GM23338 (cell line): ENCODE measurements at regions not wholly inside any gene's neighbourhood (a gene's known extent, or its start where the extent isn't known, plus 50 kb on each side); places are given as distances from the start of the nearest gene placed in this dataset.

Experiments used
- ATAC-seq: fragments of 200-7000 bp; cut with Tn5 transposase; 3 replicates; pipeline ENCODE4 v1.9.1; 2020
- DNase-seq: peaks from one replicate; pipeline ENCODE4 v3.0.0-alpha.2; 2015; ENCODE audit warnings: low spot score
- H2AFZ ChIP-seq: fragments of 200-600 bp; sonication (generic); 2 replicates; pipeline ENCODE4 v1.8.0; 2016; ENCODE audit warnings: antibody characterized with exemption, mild to moderate bottlenecking, moderate library complexity
- H3F3A ChIP-seq: fragments of 200-600 bp; sonication (generic); replicated peaks from 2 replicates; pipeline ENCODE4 v1.8.0; 2017; ENCODE audit warnings: antibody characterized with exemption, mixed run types, low read depth
- H3K27ac ChIP-seq: fragments of 200-600 bp; sonication (generic); 2 replicates; pipeline ENCODE4 v1.6.1; 2016; ENCODE audit warnings: low read depth
- H3K27me3 ChIP-seq: fragments of 200-600 bp; sonication (generic); 2 replicates; pipeline ENCODE4 v1.8.0; 2016; ENCODE audit warnings: mild to moderate bottlenecking, mixed run types, moderate library complexity; ENCODE audit not compliant: insufficient read depth
- H3K36me3 ChIP-seq: fragments of 200-600 bp; sonication (generic); 2 replicates; pipeline ENCODE4 v1.8.0; 2016; ENCODE audit warnings: mild to moderate bottlenecking; ENCODE audit not compliant: insufficient read depth
- H3K4me1 ChIP-seq: fragments of 200-600 bp; sonication (generic); 2 replicates; pipeline ENCODE4 v1.8.0; 2016; ENCODE audit warnings: mild to moderate bottlenecking, moderate library complexity; ENCODE audit not compliant: insufficient read depth
- H3K4me2 ChIP-seq: fragments of 200-600 bp; sonication (generic); 2 replicates; pipeline ENCODE4 v1.7.1; 2017; ENCODE audit warnings: mixed run types
- H3K4me3 ChIP-seq: fragments of 200-600 bp; sonication (generic); 2 replicates; pipeline ENCODE4 v1.6.1; 2016; ENCODE audit warnings: mixed run types
- H3K79me2 ChIP-seq: fragments of 200-600 bp; sonication (generic); replicated peaks from 2 replicates; pipeline ENCODE4 v1.8.0; 2017; ENCODE audit warnings: mild to moderate bottlenecking; ENCODE audit not compliant: insufficient read depth
- H3K9me2 ChIP-seq: fragments of 200-600 bp; sonication (generic); 2 replicates; pipeline ENCODE4 v1.8.0; 2017; ENCODE audit not compliant: insufficient read depth
- H4K20me1 ChIP-seq: fragments of 200-600 bp; sonication (generic); replicated peaks from 2 replicates; pipeline ENCODE4 v1.8.0; 2017; ENCODE audit warnings: mild to moderate bottlenecking; ENCODE audit not compliant: insufficient read depth
- H3K27ac Mint-ChIP-seq: 2 replicates; pipeline ENCODE4 v1.8.0; 2020; ENCODE audit warnings: inconsistent platforms, mild to moderate bottlenecking, moderate library complexity, mixed read lengths
- H3K27me3 Mint-ChIP-seq: 3 replicates; pipeline ENCODE4 v1.8.0; 2022; ENCODE audit warnings: low read depth, mild to moderate bottlenecking, moderate library complexity, mixed read lengths, inconsistent platforms; ENCODE audit not compliant: insufficient read depth, poor library complexity
- H3K36me3 Mint-ChIP-seq: 3 replicates; pipeline ENCODE4 v1.8.0; 2021; ENCODE audit warnings: low read depth, mild to moderate bottlenecking, inconsistent platforms, moderate library complexity, mixed read lengths
- H3K4me1 Mint-ChIP-seq: 3 replicates; pipeline ENCODE4 v1.8.0; 2020; ENCODE audit warnings: mild to moderate bottlenecking, inconsistent platforms, mixed read lengths
- H3K4me3 Mint-ChIP-seq: 3 replicates; pipeline ENCODE4 v1.8.0; 2021; ENCODE audit warnings: moderate library complexity, mild to moderate bottlenecking, inconsistent platforms, mixed read lengths
- H3K9me3 Mint-ChIP-seq: 3 replicates; pipeline ENCODE4 v1.8.0; 2020; ENCODE audit warnings: moderate library complexity, mild to moderate bottlenecking, inconsistent platforms, mixed read lengths
- CTCF ChIP-seq, 2 experiments: fragments of 200-600 bp in 1 of 2; sonication (generic) in 1 of 2; conservative IDR thresholded peaks; 2 replicates each; pipeline versions ENCODE4 v1.5.1 to v1.6.1; 2016 to 2017; ENCODE audit warnings: antibody characterized with exemption in 2 of 2, low read depth in 2 of 2, mild to moderate bottlenecking in 2 of 2, moderate library complexity in 1 of 2
- EZH2phosphoT487 ChIP-seq: fragments of 200-600 bp; sonication (generic); IDR thresholded peaks from one replicate; pipeline ENCODE4 v1.8.1; 2018; ENCODE audit warnings: antibody characterized with exemption; ENCODE audit not compliant: unreplicated experiment
- JUNB ChIP-seq: IDR thresholded peaks from one replicate; pipeline ENCODE4 v1.6.1; 2016; ENCODE audit warnings: antibody characterized with exemption; ENCODE audit not compliant: unreplicated experiment
- NANOG ChIP-seq: IDR thresholded peaks from 2 replicates; pipeline ENCODE4 v1.6.1; 2016; ENCODE audit warnings: antibody characterized with exemption, borderline replicate concordance
- ZNF331 ChIP-seq: fragments of 250-450 bp; sonication (Bioruptor Pico); IDR thresholded peaks from 2 replicates; pipeline ENCODE4 v1.5.0; 2020; ENCODE audit warnings: low read depth, mild to moderate bottlenecking, moderate library complexity
- ZNF462 ChIP-seq: fragments of 250-450 bp; sonication (Bioruptor Pico); IDR thresholded peaks from 2 replicates; pipeline ENCODE4 v1.5.0; 2020; ENCODE audit warnings: mild to moderate bottlenecking, moderate library complexity

GRCh38 chr1:10940838-10941237, 71.6 kb upstream of the TARDBP start:
- H4K20me1 ChIP-seq = no peaks in the 10 kb centered on the region
- no peak overlapping the region for H2AFZ ChIP-seq
- no peaks in the 10 kb centered on the region for H3K27me3 ChIP-seq
- Mint-ChIP-seq H3K4me1 (peaks cover 33% of the 10 kb centered on the region), H3K9me3 (no peaks in the 10 kb centered on the region), H3K4me3 (no peak overlapping the region), H3K27me3 (peaks cover 10% of the 10 kb centered on the region), H3K27ac (no peak overlapping the region), H3K36me3 (no peaks in the 10 kb centered on the region)
- H3K4me2 ChIP-seq = no peak overlapping the region
- peaks cover 5% of the 10 kb centered on the region for H3K4me1 ChIP-seq
- DNase-seq = no peak
- H3K79me2 ChIP-seq = no peaks in the 10 kb centered on the region
- no peaks in the 10 kb centered on the region for H3K36me3 ChIP-seq
- H3F3A ChIP-seq = no peaks in the 10 kb centered on the region
- TF ChIP-seq NANOG (no peak), EZH2phosphoT487 (no peak), ZNF331 (CRISPR knock-in tag) (no peak), CTCF (conservative IDR thresholded peaks at IDR 0.05; ENCODE audit: low read depth in 2 of 2) (no peak), JUNB (no peak), ZNF462 (CRISPR knock-in tag) (no peak)
- no peak overlapping the region for H3K4me3 ChIP-seq
- no peaks in the 10 kb centered on the region for H3K9me2 ChIP-seq
- no peak for ATAC-seq
- no peak overlapping the region for H3K27ac ChIP-seq
